GM19468 (cell line): ENCODE measurements at regions not wholly inside any gene's neighbourhood (a gene's known extent, or its start where the extent isn't known, plus 50 kb on each side); places are given as distances from the start of the nearest gene placed in this dataset.

ENCODE experiments used
- ATAC-seq: cut with Tn5 transposase; IDR thresholded peaks from one replicate; pipeline ENCODE4 v1.9.1; 2021; ENCODE audit warnings: mild to moderate bottlenecking, moderate library complexity, moderate number of reproducible peaks; ENCODE audit not compliant: unreplicated experiment; ENCODE audit errors: extremely low read depth

DNA sequence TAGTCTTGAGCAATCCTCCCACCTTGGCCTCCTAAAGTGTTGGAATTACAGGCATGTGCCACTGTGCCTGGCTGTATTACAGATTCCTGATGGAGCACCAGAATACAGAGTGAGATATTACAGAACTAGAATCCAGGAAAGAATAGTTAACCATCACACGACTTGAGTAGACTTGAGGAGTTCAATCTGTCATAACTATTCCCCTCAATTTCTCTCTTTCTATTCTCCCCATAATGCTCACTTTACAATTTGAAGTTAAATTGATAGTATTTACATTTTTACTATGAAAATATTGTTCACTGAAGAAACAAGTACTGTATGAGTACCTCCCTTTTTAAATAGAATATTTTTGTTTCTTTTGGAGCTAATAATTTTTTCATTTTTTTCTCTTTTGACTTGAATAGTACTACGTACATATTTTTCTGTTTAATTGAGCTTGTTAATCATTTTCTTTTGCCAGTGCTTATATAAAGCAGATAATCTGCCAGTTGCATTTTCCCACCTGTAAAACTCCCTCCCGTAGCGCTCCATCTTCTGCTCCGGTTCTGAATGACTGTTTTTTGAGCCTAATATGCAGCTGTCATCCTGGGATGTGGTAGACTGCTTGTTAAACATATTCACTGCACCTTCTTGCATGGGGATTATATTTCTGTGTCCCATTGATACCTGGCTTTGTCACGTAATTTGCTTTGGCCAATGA is 105.5 kb downstream of the MYCN start:
- no peak for ATAC-seq

DNA sequence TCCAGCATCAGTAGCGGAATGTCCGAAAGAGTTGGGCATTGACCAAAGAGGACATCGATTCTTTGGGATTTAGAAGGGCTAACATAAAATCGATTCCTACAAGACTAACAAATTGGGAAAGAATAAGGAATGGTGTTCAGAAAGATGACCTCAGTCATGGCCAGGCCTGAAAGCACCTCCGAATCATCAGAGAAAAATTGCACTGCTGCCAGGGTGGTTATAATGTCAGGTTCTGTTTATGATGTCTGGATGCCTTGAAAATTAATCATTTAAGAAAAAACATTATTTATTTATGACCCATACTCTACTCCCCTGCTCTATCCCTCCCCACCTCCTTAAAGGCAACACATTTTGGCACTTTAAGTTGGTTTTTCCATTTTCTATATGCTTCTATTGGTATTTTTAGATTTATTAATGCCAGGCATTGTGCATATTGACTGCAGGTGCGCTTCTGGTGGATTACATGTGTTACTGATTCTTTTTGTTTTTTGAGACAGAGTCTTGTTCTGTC is 104.7 kb downstream of the MYCN start:
- ATAC-seq: no peak

DNA sequence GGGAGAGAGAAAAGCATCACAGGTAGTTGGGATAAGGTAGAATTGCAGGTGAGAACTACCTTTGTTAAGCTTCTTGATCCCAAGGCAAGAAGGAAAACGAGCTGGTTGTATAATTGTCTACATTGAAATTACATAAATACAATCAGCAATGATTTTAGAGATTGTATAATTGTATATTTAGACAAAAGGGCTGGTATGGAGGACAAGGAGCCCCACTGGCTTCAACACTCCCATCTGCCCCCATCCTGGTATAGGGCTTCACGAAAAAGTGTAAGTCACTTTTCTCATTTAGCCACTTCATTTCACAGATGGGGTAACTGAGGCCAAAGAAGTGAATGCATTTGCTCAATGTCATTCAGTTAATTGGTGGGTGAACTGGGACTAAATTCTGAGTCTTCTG is 103.3 kb downstream of the MYCN start:
- ATAC-seq: no peak

DNA sequence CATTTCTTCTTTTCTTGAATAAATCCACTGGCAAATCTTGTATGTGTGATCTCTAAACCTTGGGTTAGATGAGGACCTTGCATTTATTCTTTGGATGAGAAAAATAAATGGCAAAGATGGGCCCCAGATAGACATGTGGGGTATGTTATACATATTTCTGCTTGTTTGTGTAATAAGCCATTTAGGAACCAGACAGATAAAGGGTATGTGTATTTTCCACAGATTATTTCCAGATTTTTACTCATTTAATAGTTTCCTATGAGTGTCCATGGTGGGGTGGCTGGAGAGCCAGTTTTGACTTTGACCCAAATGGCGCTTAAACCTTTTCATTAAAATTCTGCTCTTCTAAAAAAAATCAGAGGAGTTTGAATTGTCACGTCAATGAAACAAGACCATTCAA is 102.8 kb downstream of the MYCN start:
- ATAC-seq: no peak

DNA sequence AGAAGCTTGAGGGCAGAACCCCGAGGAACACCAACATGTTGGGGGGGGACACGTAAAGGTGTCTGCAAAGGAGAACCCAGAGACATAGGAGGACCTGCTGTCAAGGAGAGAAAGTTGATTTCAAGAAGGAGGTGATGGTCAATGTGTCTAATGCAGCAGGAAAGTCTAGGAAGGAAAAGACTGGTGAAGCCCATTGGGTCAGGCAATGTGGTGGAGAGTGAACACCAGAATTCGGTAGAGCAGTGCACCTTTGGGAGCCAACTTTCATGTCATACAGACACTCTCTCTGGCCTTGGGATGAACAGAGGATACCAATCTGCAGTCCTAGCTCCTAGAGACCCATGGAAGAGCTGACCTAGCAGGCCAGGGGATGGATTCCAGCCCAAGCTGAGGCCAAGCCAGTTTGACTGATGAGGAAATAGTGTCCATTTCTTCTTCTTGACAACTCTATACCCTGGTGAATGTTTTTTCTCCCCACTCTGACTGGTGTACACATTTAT is 101.9 kb downstream of the MYCN start:
- ATAC-seq: no peak

DNA sequence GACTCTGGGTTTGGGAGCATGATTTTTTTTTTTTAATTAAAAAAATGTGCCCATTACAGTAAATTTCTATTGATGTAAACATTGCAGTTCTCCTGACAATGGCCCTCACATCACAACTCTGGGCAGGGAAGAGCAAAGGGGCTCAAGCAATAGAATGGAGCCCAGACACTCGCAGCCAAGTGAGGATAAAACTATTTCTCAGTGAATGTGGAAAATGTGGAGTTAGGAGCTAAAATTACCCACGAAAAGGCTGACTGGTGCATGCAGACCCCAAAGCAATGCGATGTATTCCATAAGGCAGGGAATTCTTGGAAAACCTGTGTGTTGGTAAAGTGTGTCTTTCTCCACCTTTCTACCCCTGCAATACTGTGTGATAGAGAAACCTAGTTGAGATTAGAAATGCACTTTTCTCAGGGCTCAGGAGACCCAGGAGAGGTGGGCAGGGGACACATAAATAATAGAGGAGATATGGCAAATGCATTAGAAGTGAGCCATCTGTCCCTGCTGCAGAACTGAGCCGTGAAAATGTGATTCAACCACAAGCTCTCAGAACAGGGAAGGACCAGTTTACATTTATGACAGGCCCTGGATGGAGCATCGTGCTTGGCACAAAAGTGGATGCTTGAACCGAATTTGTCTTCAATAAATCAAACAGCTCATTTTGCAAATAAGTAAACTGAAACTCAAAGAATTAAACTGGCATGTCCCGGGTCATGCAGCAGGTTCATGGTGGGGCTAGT is 100.1 kb downstream of the MYCN start:
- no peak for ATAC-seq

DNA sequence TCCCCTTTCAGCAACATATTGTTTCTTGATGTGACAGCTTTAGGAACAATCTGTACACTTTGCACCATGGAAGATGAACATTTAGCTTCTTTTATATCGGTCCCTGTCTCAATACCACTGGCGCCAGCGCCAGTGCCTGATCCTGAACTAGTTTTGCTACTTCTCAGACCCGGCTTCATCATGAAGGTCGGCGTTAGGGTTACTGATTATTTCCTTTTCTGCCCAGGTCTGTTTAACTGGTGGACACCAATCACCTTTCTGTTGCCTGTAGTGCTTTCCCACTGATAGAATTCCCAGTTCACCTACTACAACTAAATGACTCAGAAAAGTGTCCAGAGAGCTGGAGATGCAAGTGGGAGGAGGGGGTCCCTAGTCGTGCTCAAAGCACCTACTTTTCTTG is 99.5 kb downstream of the MYCN start:
- no peak for ATAC-seq

DNA sequence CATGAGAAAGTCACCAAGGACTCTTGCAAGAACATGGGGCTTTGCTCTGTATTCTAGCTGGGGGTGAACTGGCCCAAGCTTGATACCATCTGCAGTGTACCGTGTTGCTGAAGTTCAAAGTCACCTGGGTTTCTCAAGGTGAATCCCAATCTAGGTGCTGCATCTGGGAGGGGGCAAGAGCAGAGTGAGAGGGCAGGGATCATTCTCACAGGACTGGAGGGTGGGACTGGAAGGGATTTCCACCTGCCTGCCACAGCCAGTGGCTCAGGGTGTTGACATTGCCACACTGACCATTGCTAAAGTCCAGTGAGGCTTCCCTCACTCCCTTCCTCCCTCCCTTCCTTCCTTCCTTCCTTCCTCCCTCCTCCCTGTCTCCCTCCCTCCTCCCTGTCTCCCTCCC is 98.7 kb downstream of the MYCN start:
- no peak for ATAC-seq

DNA sequence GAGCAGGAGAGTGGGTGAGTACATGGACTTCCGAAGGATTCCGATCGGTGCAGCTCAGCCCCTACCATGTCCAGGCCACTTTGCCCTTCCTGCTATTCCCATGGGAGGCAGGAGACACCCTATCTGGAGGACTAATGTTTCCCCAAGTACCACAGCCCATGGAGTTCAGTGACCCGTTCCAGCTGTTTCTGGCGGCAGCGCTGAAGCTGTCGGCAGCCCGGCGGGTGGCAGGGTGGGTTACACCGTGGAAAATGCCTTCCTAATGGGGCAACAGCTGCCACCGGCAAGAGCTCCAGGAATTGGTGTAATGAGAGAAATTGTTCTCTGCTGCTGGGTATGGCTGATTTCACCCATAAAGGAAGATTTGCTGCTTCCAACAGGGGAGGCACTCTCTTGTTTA is 98.3 kb downstream of the MYCN start:
- no peak for ATAC-seq

DNA sequence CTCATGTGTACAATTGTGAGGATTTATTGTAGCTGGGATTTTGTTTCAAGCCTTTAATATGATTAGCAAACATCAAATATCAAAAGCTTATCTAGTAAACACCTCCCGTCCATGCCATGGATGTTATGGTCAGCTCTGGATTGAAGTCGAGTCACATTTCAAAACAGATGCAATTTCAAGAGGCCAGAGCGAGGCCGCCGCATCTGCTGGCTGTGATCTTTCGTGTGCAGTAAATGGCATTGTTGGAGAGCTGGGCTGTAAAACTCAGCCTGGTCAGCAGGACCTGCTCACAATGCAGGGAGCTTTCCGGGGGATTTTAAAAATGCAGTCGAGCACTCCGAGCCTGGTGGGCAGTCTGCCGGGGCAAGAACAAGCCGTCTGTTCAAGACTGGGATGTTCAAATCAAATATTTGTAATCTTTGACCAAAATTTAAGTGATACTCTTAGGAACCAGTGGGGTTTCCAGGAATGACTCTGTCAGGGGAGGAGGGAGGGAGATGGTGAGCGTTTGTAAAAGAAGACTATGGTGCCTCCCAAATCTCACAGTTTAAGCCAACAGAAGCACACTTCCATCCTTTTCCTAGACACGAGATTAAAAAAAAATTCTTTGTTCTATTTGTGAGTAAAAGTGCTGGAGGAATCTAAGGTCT is 97.6 kb downstream of the MYCN start:
- ATAC-seq: no peak

DNA sequence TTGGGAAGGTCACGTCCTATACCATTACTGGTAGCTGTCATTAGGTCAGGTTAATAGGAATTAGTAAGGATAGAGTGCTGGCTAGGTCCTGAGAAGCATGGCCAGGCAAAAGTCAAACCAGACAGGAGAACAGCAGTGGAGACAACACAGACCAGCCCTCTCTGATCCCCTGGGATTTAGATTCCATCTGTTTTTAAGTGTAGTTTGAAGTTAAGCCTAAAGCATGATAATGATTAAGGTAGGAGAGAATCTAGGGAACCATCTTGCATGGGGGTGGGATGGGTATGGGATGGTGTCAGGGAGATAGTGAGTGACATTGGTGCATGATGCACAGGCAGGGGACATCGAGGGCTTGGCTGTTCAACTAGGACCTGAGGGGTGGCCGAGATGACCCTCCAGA is 96.6 kb downstream of the MYCN start:
- no peak for ATAC-seq

DNA sequence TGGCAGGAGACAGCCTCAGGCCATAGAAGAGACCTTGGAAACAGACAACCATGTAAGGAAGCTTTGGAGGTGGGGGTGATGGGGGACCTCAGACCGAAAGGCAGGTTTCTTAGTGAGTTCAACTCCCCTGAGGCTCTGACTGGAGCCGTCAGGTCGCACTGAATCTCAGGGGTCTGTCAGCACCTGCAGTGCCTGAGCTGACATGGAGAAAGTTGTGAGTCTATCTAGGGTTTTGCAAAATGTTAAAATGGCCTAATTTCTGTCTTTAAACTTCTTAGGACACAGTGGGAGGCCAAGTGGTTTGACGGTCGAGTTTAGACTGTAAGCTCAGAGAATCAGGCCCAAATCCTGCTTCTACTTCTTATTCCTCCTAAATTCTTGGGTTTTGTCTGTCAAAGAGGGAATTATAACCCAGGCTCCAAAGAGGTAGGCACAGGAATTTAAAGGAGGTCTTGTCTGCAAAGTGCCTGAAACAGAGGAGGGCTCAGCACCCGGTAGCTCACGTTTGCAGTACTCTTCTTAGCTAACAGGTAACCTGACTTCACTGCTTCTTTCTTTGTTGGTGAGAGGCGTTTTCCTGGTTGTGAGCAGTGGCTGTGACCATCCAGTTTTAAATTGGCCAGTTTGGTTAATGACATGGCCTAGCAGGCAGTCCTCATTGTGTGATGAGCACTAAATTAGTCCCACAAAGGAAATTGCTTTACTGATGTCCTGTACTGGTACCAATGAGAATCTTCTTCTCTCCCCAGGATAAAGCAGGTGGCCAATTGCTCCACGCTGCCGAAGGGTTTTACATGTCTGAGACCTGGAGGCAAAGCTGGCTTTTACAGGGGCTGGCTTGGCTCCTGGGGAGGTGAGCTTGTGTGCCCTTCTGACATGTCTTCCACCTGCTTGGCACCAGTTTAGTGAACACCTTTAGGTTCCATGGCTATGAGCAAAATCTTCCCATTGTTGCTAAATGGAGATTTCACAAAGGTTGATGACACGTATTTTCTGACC is 95.7 kb downstream of the MYCN start:
- ATAC-seq: no peak

DNA sequence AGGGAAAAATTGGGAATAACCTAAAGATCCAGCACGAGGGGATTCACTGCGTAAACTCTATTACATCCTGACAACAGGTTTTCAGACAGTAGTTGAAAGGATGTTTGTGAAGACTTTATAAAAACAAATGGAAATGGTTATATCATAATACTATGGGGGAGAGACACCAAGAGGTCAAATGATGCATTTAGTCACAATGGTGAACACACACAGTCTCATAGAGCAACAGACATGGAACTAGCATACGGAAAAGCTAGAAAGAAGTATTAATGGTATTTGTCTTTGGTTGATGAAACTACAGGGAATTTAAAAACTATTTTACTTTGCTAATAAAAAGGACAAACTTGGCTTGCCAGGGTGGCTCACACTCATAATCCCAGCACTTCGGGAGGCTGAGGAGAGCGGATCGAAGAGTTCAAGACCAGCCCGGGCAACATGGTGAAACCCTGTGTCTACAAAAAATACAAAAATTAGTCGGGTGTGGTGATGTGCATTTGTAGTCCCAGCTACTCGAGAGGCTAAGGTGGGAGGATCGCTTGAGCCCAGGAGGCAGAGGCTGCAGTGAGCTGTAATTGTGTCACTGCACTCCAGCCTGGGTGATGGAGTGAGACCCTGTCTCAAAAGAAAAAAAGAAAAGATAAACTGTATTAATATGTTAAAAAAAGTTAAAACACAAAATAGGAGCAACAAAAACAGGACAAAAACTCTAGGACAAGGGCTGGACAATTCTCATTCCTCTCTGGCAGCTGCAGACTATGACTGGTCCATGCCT is 94.8 kb downstream of the MYCN start:
- no peak for ATAC-seq

DNA sequence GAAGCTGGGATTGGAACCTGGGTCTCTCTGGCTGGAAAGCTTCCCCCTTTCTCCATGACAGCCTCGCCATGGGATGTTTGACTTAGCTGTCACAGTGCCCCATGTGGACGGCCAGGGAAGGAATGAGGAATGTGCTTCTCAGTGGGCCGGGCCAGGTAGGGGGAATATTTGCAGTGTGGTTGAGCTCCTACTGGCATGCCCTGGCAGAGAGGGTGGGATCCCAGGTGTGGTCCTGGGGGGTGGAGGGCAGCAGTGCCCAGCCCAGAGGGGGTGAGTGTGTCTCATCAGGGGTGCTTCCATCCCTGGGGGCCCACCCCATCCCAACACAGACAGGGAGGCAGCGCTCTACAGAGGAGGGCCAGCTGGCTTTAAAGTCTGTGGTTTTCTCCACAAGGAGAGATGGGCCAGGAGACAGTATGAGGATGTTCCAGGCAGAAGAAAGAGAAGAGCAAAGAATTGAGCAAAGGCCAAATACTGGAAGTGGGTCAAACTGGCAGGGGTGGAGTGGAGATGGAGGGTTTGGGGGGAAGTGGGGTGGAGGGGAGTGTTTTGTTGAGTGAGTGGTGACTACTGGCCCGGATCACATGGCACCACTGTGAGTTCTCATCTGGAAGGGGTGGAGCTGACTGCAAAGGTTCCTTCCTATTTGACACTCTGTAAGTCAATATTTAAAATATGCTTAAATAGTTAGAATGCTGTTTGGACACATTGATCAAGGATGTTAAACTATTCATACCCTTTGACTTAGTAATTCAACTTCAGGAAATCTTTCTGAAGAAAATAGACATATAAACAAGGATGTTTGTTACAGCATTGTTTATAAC is 94.0 kb downstream of the MYCN start:
- ATAC-seq: no peak

DNA sequence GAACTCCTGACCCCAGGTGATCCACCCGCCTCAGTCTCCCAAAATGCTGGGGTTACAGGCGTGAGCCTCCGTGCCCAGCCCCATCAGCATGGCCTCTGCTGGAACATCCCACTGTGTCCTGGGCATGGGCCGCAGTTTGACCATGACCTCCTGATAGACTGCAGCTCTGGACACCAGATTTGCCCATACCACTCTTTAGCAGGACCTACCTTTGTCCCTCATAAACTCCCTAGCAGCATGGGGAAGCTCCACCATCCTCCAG is 92.6 kb downstream of the MYCN start:
- no peak for ATAC-seq

DNA sequence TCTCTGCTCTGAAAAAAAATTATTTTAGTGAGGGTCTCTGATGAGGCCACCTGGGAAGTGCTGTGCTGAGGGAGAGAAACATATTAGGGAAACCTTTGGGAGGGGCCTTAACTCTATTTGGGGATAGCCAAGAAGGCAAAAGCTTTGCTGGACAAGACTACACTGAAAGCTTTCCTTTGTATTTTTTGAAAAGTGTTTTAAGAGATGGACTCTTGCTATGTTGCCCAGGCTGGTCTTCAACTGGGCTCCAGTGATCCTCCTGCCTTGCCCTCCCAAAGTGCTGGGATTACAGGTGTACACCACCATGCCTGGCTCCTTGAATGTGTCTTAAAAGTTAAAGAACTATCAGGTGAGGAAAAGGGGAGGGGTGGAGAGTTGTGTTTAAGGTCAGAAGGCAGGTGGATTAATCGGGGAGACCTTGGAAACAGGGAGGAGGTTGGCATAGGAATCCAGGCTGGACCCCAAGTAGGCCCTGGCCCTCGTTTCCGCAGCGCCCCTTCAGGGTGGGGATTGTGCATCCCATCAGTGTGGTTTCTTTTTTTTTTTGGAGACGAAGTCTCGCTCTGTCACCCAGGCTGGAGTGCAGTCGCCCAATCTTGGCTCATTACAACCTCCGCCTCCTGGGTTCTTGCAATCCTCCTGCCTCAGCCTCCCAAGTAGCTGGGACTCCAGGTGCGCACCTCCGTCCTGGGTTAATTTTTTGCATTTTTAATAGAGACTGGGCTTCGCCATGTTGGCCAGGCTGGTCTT is 92.1 kb downstream of the MYCN start:
- no peak for ATAC-seq

DNA sequence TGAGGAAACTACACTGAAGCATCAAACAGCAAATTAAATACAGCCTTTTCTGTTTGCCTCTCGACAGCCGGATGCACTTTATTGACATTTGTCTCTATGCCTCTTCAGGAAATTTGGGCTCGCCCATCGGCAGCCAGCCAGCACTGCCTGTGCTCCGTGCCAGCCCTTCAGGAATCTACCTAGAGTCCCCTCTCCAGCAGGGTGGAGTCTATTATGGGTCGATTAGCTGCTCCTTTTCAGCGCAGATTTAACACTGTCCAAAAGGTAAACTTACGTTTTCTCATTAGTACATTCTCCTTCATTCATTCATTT is 91.5 kb downstream of the MYCN start:
- ATAC-seq: no peak
